ENCODE measurements at regions not wholly inside any gene's neighbourhood (a gene's known extent, or its start where the extent isn't known, plus 50 kb on each side); places are given as distances from the start of the nearest gene placed in this dataset.

GRCh38 chr11:90587896-90588295 lies 365.0 kb upstream of the CHORDC1 start:
- POLR2A ChIA-PET (ENCODE audit: unreplicated experiment) = no interaction called here
- Histone ChIP-seq H4K20me1 (ENCODE audit: insufficient read depth, low read length) (no peaks in the 10 kb centered on the region), H2BK15ac (ENCODE audit: low read depth, low read length) (no peak overlapping the region)

More at GRCh38 chr11:90587896-90588295, 365.0 kb upstream of the CHORDC1 start:
- H3K9me3 ChIP-seq (ENCODE audit: control insufficient read depth, insufficient read depth, low read length) = peaks cover 6% of the 10 kb centered on the region
- TF ChIP-seq RFX5 (IDR thresholded peaks at IDR 0.05; ENCODE audit: low read depth, low read length) (no peak), MXI1 (IDR thresholded peaks at IDR 0.05; ENCODE audit: borderline replicate concordance, low read depth, low read length) (no peak), CEBPB (IDR thresholded peaks at IDR 0.05; ENCODE audit: low read depth, low read length) (no peak), CHD1 (IDR thresholded peaks at IDR 0.05; ENCODE audit: low read depth, low read length) (no peak), USF2 (IDR thresholded peaks at IDR 0.05; ENCODE audit: low read depth, low read length) (no peak), MAFK (IDR thresholded peaks at IDR 0.05; ENCODE audit: low read depth, low read length) (no peak), SMC3 (IDR thresholded peaks at IDR 0.05; ENCODE audit: low read depth, low read length) (no peak), ELK1 (IDR thresholded peaks at IDR 0.05; ENCODE audit: borderline replicate concordance, low read depth, low read length) (no peak), RAD21 (IDR thresholded peaks at IDR 0.05; ENCODE audit: low read length) (no peak), NFE2L2 (IDR thresholded peaks at IDR 0.05; ENCODE audit: low read depth, low read length) (no peak), RCOR1 (IDR thresholded peaks at IDR 0.05; ENCODE audit: insufficient replicate concordance, low read length) (no peak), CTCF (conservative IDR thresholded peaks at IDR 0.05; ENCODE audit: low read depth, low read length) (no peak), FOS (IDR thresholded peaks at IDR 0.05; ENCODE audit: low read depth, low read length) (no peak), BHLHE40 (IDR thresholded peaks at IDR 0.05; ENCODE audit: low read depth, low read length) (no peak), POLR2A (IDR thresholded peaks at IDR 0.05; ENCODE audit: low read depth, low read length) (no peak), MAZ (IDR thresholded peaks at IDR 0.05; ENCODE audit: borderline replicate concordance, low read depth, low read length) (no peak)
- H3K14ac ChIP-seq (replicated peaks; ENCODE audit: low read depth, low read length) = no peak overlapping the region
- dilution Hi-C loops (cut with HindIII; ENCODE audit: low sequenced_read_pairs, unreplicated experiment) = no loop called here
- no peak overlapping the region for H3K4me3 ChIP-seq (ENCODE audit: insufficient read depth, low read depth, low read length)
- H3K18ac ChIP-seq (ENCODE audit: low read depth, low read length) = no peak overlapping the region
- H3K4me2 ChIP-seq (ENCODE audit: low read depth, low read length) = no peak overlapping the region
- no peak overlapping the region for H2AK9ac ChIP-seq (replicated peaks; ENCODE audit: low read depth, low read length, poor library complexity)
- no peak for ATAC-seq (ENCODE audit: low read depth)
- H3K27me3 ChIP-seq (ENCODE audit: control insufficient read depth, insufficient read depth, low read length) = no peaks in the 10 kb centered on the region
- no peaks in the 10 kb centered on the region for H3K79me1 ChIP-seq (ENCODE audit: low read depth in 1 of 2, low read length in 2 of 2)
- H4K5ac ChIP-seq (ENCODE audit: low read depth, low read length) = no peak overlapping the region
- in situ Hi-C loops (cut with MboI; ENCODE audit: low sequenced_read_pairs) = no loop called here
- H2AFZ ChIP-seq (replicated peaks; ENCODE audit: low read length, poor library complexity) = no peak overlapping the region
- H3K9ac ChIP-seq (ENCODE audit: low read depth, low read length) = no peak overlapping the region
- H2BK120ac ChIP-seq (ENCODE audit: low read depth, low read length) = no peak overlapping the region
- no peak overlapping the region for H4K8ac ChIP-seq (ENCODE audit: low read depth in 2 of 2, low read length in 2 of 2)
- no peak overlapping the region for H2AK5ac ChIP-seq (ENCODE audit: low read depth, low read length)
- DNase-seq = no peak
- no peaks in the 10 kb centered on the region for H3K36me3 ChIP-seq (ENCODE audit: control insufficient read depth, insufficient read depth, low read length)
- CTCF ChIA-PET = no interaction called here
- no peak overlapping the region for H4K91ac ChIP-seq (ENCODE audit: insufficient read depth, low read depth, low read length)
- H2BK20ac ChIP-seq (ENCODE audit: low read depth, low read length) = no peak overlapping the region
- intact Hi-C loops (cut with micrococcal nuclease) = no loop called here
- H3K27ac ChIP-seq (ENCODE audit: insufficient read depth, low read length) = no peak overlapping the region
- no CpG with 5 or more reads among the region's 7 CpGs for WGBS, 2 experiments (ENCODE audit: extremely low coverage in 2 of 2, insufficient read length in 1 of 2)
- no peaks in the 10 kb centered on the region for H3K9me1 ChIP-seq (ENCODE audit: insufficient read depth, low read length)
- H3K4me1 ChIP-seq (ENCODE audit: control insufficient read depth, insufficient read depth, low read length) = no peaks in the 10 kb centered on the region
- no peak overlapping the region for H3K4ac ChIP-seq (ENCODE audit: low read depth, low read length)
- BruUV-seq (replicated peaks) = no TSS peak
- H2BK5ac ChIP-seq (ENCODE audit: low read depth, low read length, poor library complexity, severe bottlenecking) = no peak overlapping the region
- no peak overlapping the region for H3K23ac ChIP-seq (ENCODE audit: low read depth, low read length)
- no peak overlapping the region for H3K56ac ChIP-seq (ENCODE audit: extremely low read depth, insufficient read depth, low read length)

All from IMR-90 (cell line).